Superior temporal gyrus (tissue), 1 donor: ENCODE measurements at regions not wholly inside any gene's neighbourhood (a gene's known extent, or its start where the extent isn't known, plus 50 kb on each side); places are given as distances from the start of the nearest gene placed in this dataset.

Experiments used
- DNase-seq: peaks from one replicate; pipeline ENCODE4 v3.0.0-alpha.2; 2016; ENCODE audit errors: extremely low spot score

- no peak for DNase-seq
Observed at GRCh38 chr7:46028246-46028645, 107.2 kb upstream of the IGFBP3 start.

- DNase-seq = no peak
Observed at GRCh38 chr7:46026741-46027140, 105.7 kb upstream of the IGFBP3 start.

- no peak for DNase-seq
Observed at GRCh38 chr7:46024263-46024916, 103.3 kb upstream of the IGFBP3 start.

GRCh38 chr7:46022397-46022796 lies 101.3 kb upstream of the IGFBP3 start:
- no peak for DNase-seq

- DNase-seq = no peak
Observed at GRCh38 chr7:46015107-46015868, 94.2 kb upstream of the IGFBP3 start.

- DNase-seq = no peak
Observed at GRCh38 chr7:46011501-46011900, 90.4 kb upstream of the IGFBP3 start.

- DNase-seq = no peak
Observed at GRCh38 chr7:46011059-46011458, 90.0 kb upstream of the IGFBP3 start.

GRCh38 chr7:46009211-46009610 lies 88.1 kb upstream of the IGFBP3 start:
- DNase-seq = no peak

GRCh38 chr7:46007990-46008643 lies 87.0 kb upstream of the IGFBP3 start:
- no peak for DNase-seq

GRCh38 chr7:46007194-46007593 lies 86.1 kb upstream of the IGFBP3 start:
- no peak for DNase-seq

GRCh38 chr7:46006723-46007122 lies 85.7 kb upstream of the IGFBP3 start:
- no peak for DNase-seq

GRCh38 chr7:46006212-46006611 lies 85.1 kb upstream of the IGFBP3 start:
- DNase-seq = no peak

- DNase-seq = no peak
Observed at GRCh38 chr7:46004965-46005364, 83.9 kb upstream of the IGFBP3 start.

- DNase-seq = no peak
Observed at GRCh38 chr7:46003896-46004875, 83.1 kb upstream of the IGFBP3 start.

- DNase-seq = no peak
Observed at GRCh38 chr7:46003161-46003560, 82.1 kb upstream of the IGFBP3 start.

GRCh38 chr7:46000513-46000912 lies 79.4 kb upstream of the IGFBP3 start:
- DNase-seq = no peak

- DNase-seq = no peak
Observed at GRCh38 chr7:45999541-45999940, 78.5 kb upstream of the IGFBP3 start.

GRCh38 chr7:45998506-45998905 lies 77.4 kb upstream of the IGFBP3 start:
- DNase-seq = no peak

- DNase-seq = no peak
Observed at GRCh38 chr7:45993621-45994020, 72.5 kb upstream of the IGFBP3 start.

- DNase-seq = no peak
Observed at GRCh38 chr7:45992826-45993225, 71.8 kb upstream of the IGFBP3 start.

GRCh38 chr7:45990276-45990675 lies 69.2 kb upstream of the IGFBP3 start:
- no peak for DNase-seq
